H54 (cell line): ENCODE measurements at regions not wholly inside any gene's neighbourhood (a gene's known extent, or its start where the extent isn't known, plus 50 kb on each side); places are given as distances from the start of the nearest gene placed in this dataset.

ENCODE experiments used
- DNase-seq: peaks from one replicate; pipeline ENCODE4 v3.0.0; 2011; ENCODE audit warnings: low spot score, mixed read lengths; ENCODE audit not compliant: insufficient read length
- FAIRE-seq: peaks from 3 replicates; lab custom pipeline; 2011; peaks lifted over from hg19 to GRCh38; lab: Jason Lieb, UNC
- POLR2A ChIP-seq: IDR thresholded peaks from 2 replicates; pipeline ENCODE4 v1.6.1; 2011; ENCODE audit warnings: low read depth, mild to moderate bottlenecking, low read length

GRCh38 chr1:90210633-90211491, 216.0 kb downstream of the ZNF326 start:
- DNase-seq (no peak), FAIRE-seq (no peak)
- no peak for TF ChIP-seq POLR2A

GRCh38 chr1:90208949-90209348, 214.0 kb downstream of the ZNF326 start:
- no peak for TF ChIP-seq POLR2A
- FAIRE-seq (no peak), DNase-seq (no peak)

GRCh38 chr1:90206260-90206659, 211.3 kb downstream of the ZNF326 start:
- no peak for TF ChIP-seq POLR2A
- FAIRE-seq (no peak), DNase-seq (no peak)

GRCh38 chr1:90204780-90205179, 209.9 kb downstream of the ZNF326 start:
- DNase-seq = no peak
- TF ChIP-seq POLR2A = no peak
- no peak for FAIRE-seq

DNA sequence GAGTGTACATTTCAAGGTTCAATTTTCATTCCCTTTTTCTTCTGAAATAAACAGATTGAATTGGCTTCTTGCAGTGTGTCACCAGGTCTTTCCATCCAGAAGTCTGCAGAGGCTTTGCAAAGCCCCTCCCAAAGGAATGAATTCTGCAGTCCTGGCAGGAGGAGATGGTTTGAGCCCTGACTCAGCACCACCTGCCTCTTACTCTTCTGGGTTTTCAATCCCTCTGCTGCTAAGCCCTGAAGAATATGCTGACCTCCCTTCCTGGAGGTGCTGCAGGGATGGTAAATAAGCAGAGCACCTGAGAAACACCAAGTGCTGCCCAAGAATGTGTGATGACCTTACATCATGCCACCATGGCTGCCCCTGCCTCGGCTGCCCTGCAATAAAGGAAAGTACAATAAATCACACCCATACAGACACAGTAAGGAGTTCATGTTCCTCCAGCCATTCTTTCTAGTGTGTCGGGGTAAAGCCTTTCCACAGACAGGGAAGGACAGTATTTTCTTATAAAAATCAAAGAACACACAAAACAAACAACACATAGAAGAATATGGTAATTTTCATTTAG, 209.2 kb downstream of the ZNF326 start:
- no peak for DNase-seq
- TF ChIP-seq POLR2A = no peak
- FAIRE-seq = no peak

- no peak for TF ChIP-seq POLR2A
- FAIRE-seq (no peak), DNase-seq (no peak)
These were observed 206.8 kb downstream of the ZNF326 start for GRCh38 chr1:90201467-90202358.

GRCh38 chr1:90200646-90201205, 205.8 kb downstream of the ZNF326 start:
- no peak for TF ChIP-seq POLR2A
- FAIRE-seq (no peak), DNase-seq (no peak)

DNA sequence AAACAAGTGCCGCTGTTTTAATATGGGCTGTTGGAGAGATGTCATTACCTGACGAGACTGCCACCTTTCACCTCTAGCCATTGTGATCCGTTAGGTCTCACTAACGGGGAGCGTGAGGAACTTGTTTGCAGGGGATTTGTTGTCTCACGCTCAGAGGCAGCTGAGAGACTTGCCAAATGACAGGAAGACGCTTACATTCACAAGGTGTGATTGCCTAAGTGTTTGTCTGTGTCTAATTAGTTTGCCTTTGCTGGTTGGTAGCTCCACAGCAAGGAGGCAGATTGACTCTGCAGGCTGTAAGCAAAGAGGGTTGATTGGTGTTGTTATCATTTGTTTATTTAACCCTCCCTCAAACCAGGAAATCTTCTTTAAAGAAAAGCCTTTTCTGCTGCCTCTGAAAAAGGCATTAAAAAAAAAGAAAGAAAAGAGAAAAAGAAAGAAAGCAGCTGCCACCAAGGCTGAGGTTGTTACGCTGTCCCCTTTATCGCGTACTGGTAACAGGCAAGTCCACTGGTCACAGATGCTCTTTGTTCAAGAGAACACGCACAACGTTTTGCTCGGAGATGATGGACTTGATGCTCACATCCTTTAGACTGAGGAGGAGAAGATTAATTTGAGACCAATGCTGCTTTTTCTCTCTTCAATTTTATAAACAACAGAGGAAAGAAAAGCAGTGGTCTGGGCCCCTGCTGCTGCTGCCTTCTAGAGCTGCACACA, 203.9 kb downstream of the ZNF326 start:
- DNase-seq = no peak
- FAIRE-seq = no peak
- no peak for TF ChIP-seq POLR2A

GRCh38 chr1:90193116-90193515, 198.2 kb downstream of the ZNF326 start:
- TF ChIP-seq POLR2A = no peak

DNA sequence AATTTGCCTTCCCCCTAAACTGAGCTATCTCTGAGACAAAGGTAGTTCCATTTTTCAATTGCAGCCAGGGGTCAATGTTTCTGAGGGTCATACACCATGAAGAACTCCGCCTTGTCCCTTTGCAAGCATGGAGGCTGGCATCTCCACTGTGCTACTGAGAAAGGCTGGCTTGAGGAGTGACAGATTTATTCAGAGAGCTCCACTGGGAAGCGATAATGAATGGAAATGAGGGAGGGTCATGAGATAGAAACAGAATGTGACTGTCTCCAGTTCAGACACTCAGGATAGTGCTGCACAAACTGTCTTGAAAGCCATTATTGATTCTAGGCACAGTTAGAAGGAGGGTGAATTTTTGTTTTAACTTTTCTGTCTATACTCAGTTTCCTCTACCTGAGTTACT, 197.5 kb downstream of the ZNF326 start:
- TF ChIP-seq POLR2A = no peak
- FAIRE-seq = no peak
- DNase-seq = no peak

More at GRCh38 chr1:90193116-90193515, 198.2 kb downstream of the ZNF326 start:
- FAIRE-seq (no peak), DNase-seq (no peak)

GRCh38 chr1:90190523-90190922, 195.6 kb downstream of the ZNF326 start:
- no peak for TF ChIP-seq POLR2A
- DNase-seq = no peak
- no peak for FAIRE-seq

GRCh38 chr1:90189889-90190288, 195.0 kb downstream of the ZNF326 start:
- TF ChIP-seq POLR2A = no peak
- no peak for FAIRE-seq

DNA sequence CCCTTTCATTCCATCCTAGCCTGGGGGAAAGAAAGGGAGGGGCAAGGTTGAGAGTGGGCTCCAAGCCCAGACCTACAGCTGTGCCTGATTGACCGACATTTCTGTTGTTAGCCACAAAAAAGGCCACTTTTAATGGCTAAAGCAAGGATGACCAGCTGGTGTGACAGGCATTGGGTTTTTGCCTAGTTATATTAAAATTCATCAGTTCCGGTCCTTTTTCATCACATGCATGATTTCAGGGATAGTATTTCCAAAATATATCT, 192.3 kb downstream of the ZNF326 start:
- FAIRE-seq = no peak
- DNase-seq = no peak
- TF ChIP-seq POLR2A = no peak

More at GRCh38 chr1:90189889-90190288, 195.0 kb downstream of the ZNF326 start:
- no peak for DNase-seq
